ENCODE measurements at regions not wholly inside any gene's neighbourhood (a gene's known extent, or its start where the extent isn't known, plus 50 kb on each side); places are given as distances from the start of the nearest gene placed in this dataset.

DNA sequence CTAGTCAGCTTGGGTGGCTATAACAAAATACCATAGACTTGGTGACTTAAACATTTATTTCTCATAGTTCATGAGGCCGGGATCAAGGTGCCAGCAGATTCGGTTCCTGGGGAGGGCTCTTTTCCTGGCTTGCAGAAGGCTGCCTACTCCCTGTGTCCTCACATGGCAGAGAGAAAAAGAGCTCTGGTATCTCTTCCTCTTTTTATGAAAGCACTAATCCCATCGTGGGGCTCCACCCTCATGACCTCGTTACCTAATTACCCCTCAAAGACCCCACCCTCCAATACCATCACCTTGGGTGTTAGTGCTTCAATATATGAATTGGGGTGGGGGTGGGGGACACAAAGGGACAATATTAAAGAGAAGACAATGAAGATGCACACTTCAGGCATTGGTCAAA is 67.1 kb upstream of the CCBE1 start:
- TF ChIP-seq, protein P1, sequence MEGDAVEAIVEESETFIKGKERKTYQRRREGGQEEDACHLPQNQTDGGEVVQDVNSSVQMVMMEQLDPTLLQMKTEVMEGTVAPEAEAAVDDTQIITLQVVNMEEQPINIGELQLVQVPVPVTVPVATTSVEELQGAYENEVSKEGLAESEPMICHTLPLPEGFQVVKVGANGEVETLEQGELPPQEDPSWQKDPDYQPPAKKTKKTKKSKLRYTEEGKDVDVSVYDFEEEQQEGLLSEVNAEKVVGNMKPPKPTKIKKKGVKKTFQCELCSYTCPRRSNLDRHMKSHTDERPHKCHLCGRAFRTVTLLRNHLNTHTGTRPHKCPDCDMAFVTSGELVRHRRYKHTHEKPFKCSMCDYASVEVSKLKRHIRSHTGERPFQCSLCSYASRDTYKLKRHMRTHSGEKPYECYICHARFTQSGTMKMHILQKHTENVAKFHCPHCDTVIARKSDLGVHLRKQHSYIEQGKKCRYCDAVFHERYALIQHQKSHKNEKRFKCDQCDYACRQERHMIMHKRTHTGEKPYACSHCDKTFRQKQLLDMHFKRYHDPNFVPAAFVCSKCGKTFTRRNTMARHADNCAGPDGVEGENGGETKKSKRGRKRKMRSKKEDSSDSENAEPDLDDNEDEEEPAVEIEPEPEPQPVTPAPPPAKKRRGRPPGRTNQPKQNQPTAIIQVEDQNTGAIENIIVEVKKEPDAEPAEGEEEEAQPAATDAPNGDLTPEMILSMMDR (IDR thresholded peaks at IDR 0.05): no peak
- TF ChIP-seq, protein P2, sequence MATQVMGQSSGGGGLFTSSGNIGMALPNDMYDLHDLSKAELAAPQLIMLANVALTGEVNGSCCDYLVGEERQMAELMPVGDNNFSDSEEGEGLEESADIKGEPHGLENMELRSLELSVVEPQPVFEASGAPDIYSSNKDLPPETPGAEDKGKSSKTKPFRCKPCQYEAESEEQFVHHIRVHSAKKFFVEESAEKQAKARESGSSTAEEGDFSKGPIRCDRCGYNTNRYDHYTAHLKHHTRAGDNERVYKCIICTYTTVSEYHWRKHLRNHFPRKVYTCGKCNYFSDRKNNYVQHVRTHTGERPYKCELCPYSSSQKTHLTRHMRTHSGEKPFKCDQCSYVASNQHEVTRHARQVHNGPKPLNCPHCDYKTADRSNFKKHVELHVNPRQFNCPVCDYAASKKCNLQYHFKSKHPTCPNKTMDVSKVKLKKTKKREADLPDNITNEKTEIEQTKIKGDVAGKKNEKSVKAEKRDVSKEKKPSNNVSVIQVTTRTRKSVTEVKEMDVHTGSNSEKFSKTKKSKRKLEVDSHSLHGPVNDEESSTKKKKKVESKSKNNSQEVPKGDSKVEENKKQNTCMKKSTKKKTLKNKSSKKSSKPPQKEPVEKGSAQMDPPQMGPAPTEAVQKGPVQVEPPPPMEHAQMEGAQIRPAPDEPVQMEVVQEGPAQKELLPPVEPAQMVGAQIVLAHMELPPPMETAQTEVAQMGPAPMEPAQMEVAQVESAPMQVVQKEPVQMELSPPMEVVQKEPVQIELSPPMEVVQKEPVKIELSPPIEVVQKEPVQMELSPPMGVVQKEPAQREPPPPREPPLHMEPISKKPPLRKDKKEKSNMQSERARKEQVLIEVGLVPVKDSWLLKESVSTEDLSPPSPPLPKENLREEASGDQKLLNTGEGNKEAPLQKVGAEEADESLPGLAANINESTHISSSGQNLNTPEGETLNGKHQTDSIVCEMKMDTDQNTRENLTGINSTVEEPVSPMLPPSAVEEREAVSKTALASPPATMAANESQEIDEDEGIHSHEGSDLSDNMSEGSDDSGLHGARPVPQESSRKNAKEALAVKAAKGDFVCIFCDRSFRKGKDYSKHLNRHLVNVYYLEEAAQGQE (IDR thresholded peaks at IDR 0.05; ENCODE audit: low read depth, low read length): no peak
- TF ChIP-seq, protein P3, sequence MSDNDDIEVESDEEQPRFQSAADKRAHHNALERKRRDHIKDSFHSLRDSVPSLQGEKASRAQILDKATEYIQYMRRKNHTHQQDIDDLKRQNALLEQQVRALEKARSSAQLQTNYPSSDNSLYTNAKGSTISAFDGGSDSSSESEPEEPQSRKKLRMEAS (IDR thresholded peaks at IDR 0.05; ENCODE audit: low read depth): no peak
- TF ChIP-seq RAD21 (IDR thresholded peaks at IDR 0.05; ENCODE audit: low read length) (no peak), YY1 (IDR thresholded peaks at IDR 0.05; ENCODE audit: low read depth) (no peak)
